Uterus (tissue), 3 donors: ENCODE measurements at regions not wholly inside any gene's neighbourhood (a gene's known extent, or its start where the extent isn't known, plus 50 kb on each side); places are given as distances from the start of the nearest gene placed in this dataset.

ENCODE experiments used
- DNase-seq, 2 donors: peaks; one replicate each; pipeline ENCODE4 v3.0.0-alpha.2; 2019 to 2020
- H3K27ac ChIP-seq, 2 donors: fragments of 200-600 bp; sonication (generic); 1 replicate in 1 of 2; 2 replicates in 1 of 2; pipeline ENCODE4 v1.5.1; 2016 to 2018
- H3K27me3 ChIP-seq, 2 donors: fragments of 200-600 bp; sonication (generic); one replicate each; pipeline ENCODE4 v1.5.1; 2018 to 2019; ENCODE audit warnings: control low read depth in 1 of 2
- H3K36me3 ChIP-seq, 2 donors: fragments of 200-600 bp; sonication (generic); one replicate each; pipeline ENCODE4 v1.5.1; 2019; ENCODE audit warnings: control low read depth in 1 of 2
- H3K4me1 ChIP-seq, 2 donors: fragments of 200-600 bp; sonication (generic); one replicate each; pipeline ENCODE4 v1.5.1; 2018 to 2019; ENCODE audit warnings: control low read depth in 1 of 2
- H3K4me3 ChIP-seq, 2 donors: fragments of 200-600 bp; sonication (generic); 1 replicate in 1 of 2; 2 replicates in 1 of 2; pipeline ENCODE4 v1.5.1; 2018 to 2019; ENCODE audit warnings: mild to moderate bottlenecking in 1 of 2
- H3K9me3 ChIP-seq, 2 donors: fragments of 200-600 bp; sonication (generic); one replicate each; pipeline ENCODE4 v1.5.1; 2019; ENCODE audit warnings: control low read depth in 1 of 2
- CTCF ChIP-seq, 4 experiments: fragments of 200-600 bp in 2 of 4; fragments of 450-650 bp in 2 of 4; sonication (generic) in 2 of 4; IDR thresholded peaks; one replicate each; pipeline ENCODE4 v1.5.1; 2016 to 2019; ENCODE audit warnings: antibody characterized with exemption in 4 of 4, mild to moderate bottlenecking in 2 of 4, moderate library complexity in 1 of 4
- POLR2A ChIP-seq, 2 donors: fragments of 450-650 bp; IDR thresholded peaks; one replicate each; pipeline ENCODE4 v1.6.1; 2016; ENCODE audit warnings: antibody characterized with exemption in 2 of 2, mild to moderate bottlenecking in 1 of 2, moderate library complexity in 1 of 2
- intact Hi-C: fragments of 100-400 bp; cut with DNase I; formaldehyde crosslinking; loops from one replicate; pipeline ENCODE4 v1.15.1; 2023; ENCODE audit warnings: low total_unique reads
- donor health status: DM: yes; HTN: yes; CAD: no.

GRCh38 chrX:69237236-69237635 lies 72.0 kb upstream of the PJA1 start:
- no peaks in the 10 kb centered on the region for H3K36me3 ChIP-seq
- DNase-seq, result no peak
- no peaks in the 10 kb centered on the region for H3K27me3 ChIP-seq
- no peak overlapping the region for H3K27ac ChIP-seq
- H3K4me3 ChIP-seq, result no peak overlapping the region
- H3K9me3 ChIP-seq, result no peaks in the 10 kb centered on the region
- intact Hi-C loops, result no loop called here
- H3K4me1 ChIP-seq, result no peaks in the 10 kb centered on the region
- TF ChIP-seq CTCF (IDR thresholded peaks at IDR 0.05), result no peak
- TF ChIP-seq POLR2A (IDR thresholded peaks at IDR 0.05), result no peak

GRCh38 chrX:69236641-69237040 lies 71.4 kb upstream of the PJA1 start:
- no peaks in the 10 kb centered on the region for H3K27me3 ChIP-seq
- intact Hi-C loops, result no loop called here
- no peak for DNase-seq
- H3K4me3 ChIP-seq, result no peak overlapping the region
- H3K4me1 ChIP-seq, result no peaks in the 10 kb centered on the region
- H3K27ac ChIP-seq, result no peak overlapping the region
- H3K36me3 ChIP-seq, result no peaks in the 10 kb centered on the region
- no peak for TF ChIP-seq POLR2A (IDR thresholded peaks at IDR 0.05)
- TF ChIP-seq CTCF (IDR thresholded peaks at IDR 0.05), result no peak
- H3K9me3 ChIP-seq, result no peaks in the 10 kb centered on the region

- no peaks in the 10 kb centered on the region for H3K36me3 ChIP-seq
- no peaks in the 10 kb centered on the region for H3K9me3 ChIP-seq
- no peaks in the 10 kb centered on the region for H3K27me3 ChIP-seq
- DNase-seq, result peak in 1 of 2 donors; percentile 1
- TF ChIP-seq POLR2A (IDR thresholded peaks at IDR 0.05) (no peak), CTCF (IDR thresholded peaks at IDR 0.05) (no peak)
- H3K4me3 ChIP-seq, result no peak overlapping the region
- no peaks in the 10 kb centered on the region for H3K4me1 ChIP-seq
- intact Hi-C loops, result no loop called here
- no peak overlapping the region for H3K27ac ChIP-seq
These were observed 69.4 kb upstream of the PJA1 start for GRCh38 chrX:69234624-69235023.

GRCh38 chrX:69232945-69233344 lies 67.7 kb upstream of the PJA1 start:
- Histone ChIP-seq H3K27me3 (no peaks in the 10 kb centered on the region), H3K4me3 (no peak overlapping the region), H3K9me3 (no peaks in the 10 kb centered on the region), H3K36me3 (no peaks in the 10 kb centered on the region), H3K4me1 (no peaks in the 10 kb centered on the region), H3K27ac (no peak overlapping the region)
- TF ChIP-seq CTCF (IDR thresholded peaks at IDR 0.05) (no peak), POLR2A (IDR thresholded peaks at IDR 0.05) (no peak)
- peak in 1 of 2 donors; percentile 4 for DNase-seq
- intact Hi-C loops, result no loop called here

GRCh38 chrX:69231903-69232302 lies 66.7 kb upstream of the PJA1 start:
- Histone ChIP-seq H3K4me1 (no peaks in the 10 kb centered on the region), H3K27ac (no peak overlapping the region), H3K4me3 (no peak overlapping the region), H3K27me3 (no peaks in the 10 kb centered on the region), H3K9me3 (no peaks in the 10 kb centered on the region), H3K36me3 (no peaks in the 10 kb centered on the region)
- TF ChIP-seq CTCF (IDR thresholded peaks at IDR 0.05) (no peak), POLR2A (IDR thresholded peaks at IDR 0.05) (no peak)
- peak in 1 of 2 donors; percentile 4 for DNase-seq
- intact Hi-C loops, result no loop called here
